Panc1 (cell line): ENCODE measurements at regions not wholly inside any gene's neighbourhood (a gene's known extent, or its start where the extent isn't known, plus 50 kb on each side); places are given as distances from the start of the nearest gene placed in this dataset.

Source experiments
- ATAC-seq: fragments of 200-7000 bp; cut with Tn5 transposase; 2 replicates; pipeline ENCODE4 v1.9.1; 2020; ENCODE audit warnings: mild to moderate bottlenecking, moderate library complexity
- BruUV-seq: library from RNA; stranded (reverse); fragments of 400-500 nt; replicated peaks from 2 replicates; lab custom pipeline; 2021; lab: Mats Ljungman, UMichigan
- CTCF ChIA-PET: fragments of 300-600 bp; sonication (Branson Sonifier 250); formaldehyde crosslinking; loops from one replicate; lab custom pipeline; 2022; ENCODE audit warnings: antibody characterized with exemption; lab: Charles Lee
- POLR2A ChIA-PET: fragments of 300-600 bp; sonication (Branson Sonifier 250); formaldehyde crosslinking; loops from one replicate; lab custom pipeline; 2022; ENCODE audit warnings: antibody characterized with exemption; lab: Charles Lee
- DNase-seq: peaks from one replicate; pipeline ENCODE4 v3.0.0-alpha.2; 2010; ENCODE audit warnings: low read depth, low spot score
- H3K27ac ChIP-seq: 2 replicates; pipeline ENCODE4 v1.5.1; 2011; ENCODE audit warnings: mild to moderate bottlenecking, low read length, inconsistent platforms
- H3K27me3 ChIP-seq: fragments of 200-500 bp; sonication (Bioruptor generic); 2 replicates; pipeline ENCODE4 v1.6.0; 2014; ENCODE audit warnings: low read length, inconsistent platforms; ENCODE audit not compliant: control insufficient read depth, insufficient read depth
- H3K36me3 ChIP-seq: fragments of 200-500 bp; sonication (Bioruptor generic); 2 replicates; pipeline ENCODE4 v1.5.1; 2014; ENCODE audit warnings: inconsistent platforms, mild to moderate bottlenecking, low read length, moderate library complexity; ENCODE audit not compliant: control insufficient read depth, insufficient read depth
- H3K4me1 ChIP-seq: 2 replicates; pipeline ENCODE4 v1.5.1; 2011; ENCODE audit warnings: inconsistent platforms, mild to moderate bottlenecking, low read length, moderate library complexity; ENCODE audit not compliant: control insufficient read depth, insufficient read depth
- H3K4me3 ChIP-seq, 2 experiments: 2 replicates each; pipeline ENCODE4 v1.5.1; 2011 to 2012; ENCODE audit warnings: low read depth in 2 of 2, low read length in 2 of 2, mild to moderate bottlenecking in 2 of 2, inconsistent platforms in 1 of 2, moderate library complexity in 1 of 2
- H3K9me3 ChIP-seq: fragments of 200-500 bp; sonication (Bioruptor generic); 2 replicates; pipeline ENCODE4 v1.5.1; 2014; ENCODE audit warnings: low read depth, mild to moderate bottlenecking, inconsistent platforms, low read length, moderate library complexity; ENCODE audit not compliant: control insufficient read depth, insufficient read depth
- CTCF ChIP-seq: fragments of 450-650 bp; IDR thresholded peaks from 2 replicates; pipeline ENCODE4 v1.5.1; 2017; ENCODE audit warnings: mild to moderate bottlenecking
- POLR2AphosphoS5 ChIP-seq: IDR thresholded peaks from 2 replicates; pipeline ENCODE4 v1.6.1; 2012; ENCODE audit warnings: mild to moderate bottlenecking, low read depth, low read length, moderate library complexity
- REST ChIP-seq, 2 experiments: IDR thresholded peaks; 2 replicates each; pipeline ENCODE4 v1.6.1; 2011 to 2012; ENCODE audit warnings: low read depth in 2 of 2, control low read depth in 1 of 2, low read length in 1 of 2, mild to moderate bottlenecking in 1 of 2, moderate library complexity in 1 of 2; ENCODE audit not compliant: insufficient read depth in 1 of 2
- SIN3A ChIP-seq: IDR thresholded peaks from 2 replicates; pipeline ENCODE4 v1.6.1; 2012; ENCODE audit warnings: low read depth, mild to moderate bottlenecking, low read length, moderate library complexity, borderline replicate concordance; ENCODE audit not compliant: insufficient read depth
- TCF7L2 ChIP-seq: IDR thresholded peaks from 2 replicates; pipeline ENCODE4 v1.6.1; 2011; ENCODE audit warnings: mild to moderate bottlenecking, low read depth, low read length, inconsistent platforms
- in situ Hi-C: cut with HindIII; loops from 2 replicates; pipeline ENCODE4 v1.10.0; 2016; ENCODE audit warnings: low sequenced_read_pairs, low pct_unique_long_range_greater_than_20kb
- intact Hi-C: fragments of 100-400 bp; cut with micrococcal nuclease; formaldehyde crosslinking; loops from one replicate; pipeline ENCODE4 v1.10.0; 2022; ENCODE audit not compliant: unreplicated experiment

- ChIA-PET POLR2A (no interaction called here), CTCF (no interaction called here)
- intact Hi-C loops: no loop called here
- in situ Hi-C loops: no loop called here
- no peak overlapping the region for H3K4me3 ChIP-seq
- BruUV-seq: no TSS peak
- H3K9me3 ChIP-seq: no peaks in the 10 kb centered on the region
- no peaks in the 10 kb centered on the region for H3K36me3 ChIP-seq
- TF ChIP-seq POLR2AphosphoS5 (no peak), REST (IDR thresholded peaks at IDR 0.05; ENCODE audit: insufficient read depth in 1 of 2, low read depth in 2 of 2, low read length in 1 of 2) (no peak), TCF7L2 (no peak), CTCF (no peak), SIN3A (no peak)
- no peaks in the 10 kb centered on the region for H3K27me3 ChIP-seq
- ATAC-seq (no peak), DNase-seq (no peak)
- H3K27ac ChIP-seq: no peak overlapping the region
- no peaks in the 10 kb centered on the region for H3K4me1 ChIP-seq
Observed at GRCh38 chr3:78112291-78113010, 1072.6 kb downstream of the ROBO2 start.

- no peaks in the 10 kb centered on the region for H3K36me3 ChIP-seq
- ATAC-seq (no peak), DNase-seq (no peak)
- ChIA-PET CTCF (interaction anchor here (0.6 kb wide), 1 partner anchor 26 kb away, joined by 4 read pairs; no protein-coding TSS in a partner anchor), POLR2A (no interaction called here)
- H3K27me3 ChIP-seq: no peaks in the 10 kb centered on the region
- in situ Hi-C loops (no loop called here), intact Hi-C loops (no loop called here)
- no TSS peak for BruUV-seq
- H3K27ac ChIP-seq: no peak overlapping the region
- H3K4me1 ChIP-seq: no peaks in the 10 kb centered on the region
- H3K9me3 ChIP-seq: no peaks in the 10 kb centered on the region
- H3K4me3 ChIP-seq: no peak overlapping the region
- no peak for TF ChIP-seq TCF7L2
- no peak for TF ChIP-seq REST (IDR thresholded peaks at IDR 0.05; ENCODE audit: insufficient read depth in 1 of 2, low read depth in 2 of 2, low read length in 1 of 2)
- no peak for TF ChIP-seq POLR2AphosphoS5
- TF ChIP-seq CTCF: no peak
- no peak for TF ChIP-seq SIN3A
Observed at GRCh38 chr3:78115983-78116382, 1076.1 kb downstream of the ROBO2 start.
